ENCODE measurements at regions not wholly inside any gene's neighbourhood (a gene's known extent, or its start where the extent isn't known, plus 50 kb on each side); places are given as distances from the start of the nearest gene placed in this dataset.

GRCh38 chrX:39749135-39749534, 348.6 kb downstream of the BCOR start:
- no peak for TF ChIP-seq POLR2A (IDR thresholded peaks at IDR 0.05)
- TF ChIP-seq, protein P1, sequence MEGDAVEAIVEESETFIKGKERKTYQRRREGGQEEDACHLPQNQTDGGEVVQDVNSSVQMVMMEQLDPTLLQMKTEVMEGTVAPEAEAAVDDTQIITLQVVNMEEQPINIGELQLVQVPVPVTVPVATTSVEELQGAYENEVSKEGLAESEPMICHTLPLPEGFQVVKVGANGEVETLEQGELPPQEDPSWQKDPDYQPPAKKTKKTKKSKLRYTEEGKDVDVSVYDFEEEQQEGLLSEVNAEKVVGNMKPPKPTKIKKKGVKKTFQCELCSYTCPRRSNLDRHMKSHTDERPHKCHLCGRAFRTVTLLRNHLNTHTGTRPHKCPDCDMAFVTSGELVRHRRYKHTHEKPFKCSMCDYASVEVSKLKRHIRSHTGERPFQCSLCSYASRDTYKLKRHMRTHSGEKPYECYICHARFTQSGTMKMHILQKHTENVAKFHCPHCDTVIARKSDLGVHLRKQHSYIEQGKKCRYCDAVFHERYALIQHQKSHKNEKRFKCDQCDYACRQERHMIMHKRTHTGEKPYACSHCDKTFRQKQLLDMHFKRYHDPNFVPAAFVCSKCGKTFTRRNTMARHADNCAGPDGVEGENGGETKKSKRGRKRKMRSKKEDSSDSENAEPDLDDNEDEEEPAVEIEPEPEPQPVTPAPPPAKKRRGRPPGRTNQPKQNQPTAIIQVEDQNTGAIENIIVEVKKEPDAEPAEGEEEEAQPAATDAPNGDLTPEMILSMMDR (IDR thresholded peaks at IDR 0.05): no peak

All from uterus (tissue), 2 donors.